ENCODE measurements at regions not wholly inside any gene's neighbourhood (a gene's known extent, or its start where the extent isn't known, plus 50 kb on each side); places are given as distances from the start of the nearest gene placed in this dataset.
"Not testable (repeated sequence)": the region's sequence is repeated elsewhere in the genome, so short reads cannot be mapped to it uniquely, and the experiment has no call there.

DNA sequence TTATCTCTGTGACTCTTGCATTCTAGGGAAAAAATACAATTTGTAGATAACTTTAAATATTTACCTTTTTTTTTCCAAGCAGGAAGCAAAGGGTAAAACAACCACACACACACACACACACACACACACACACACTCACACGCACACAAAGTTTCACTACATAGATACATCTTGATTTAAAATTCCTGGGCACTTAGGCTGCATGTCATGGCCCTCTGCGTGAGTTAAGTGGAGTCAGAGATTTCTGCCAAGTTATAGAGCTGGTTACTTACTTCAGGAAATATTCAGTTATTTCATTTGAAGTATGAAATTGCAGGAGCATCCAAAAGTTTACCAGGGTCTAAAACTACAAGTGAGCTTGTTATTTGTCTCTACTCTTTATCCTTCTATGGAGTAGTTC lies 612.0 kb downstream of the IRS1 start:
- no peak for DNase-seq

DNA sequence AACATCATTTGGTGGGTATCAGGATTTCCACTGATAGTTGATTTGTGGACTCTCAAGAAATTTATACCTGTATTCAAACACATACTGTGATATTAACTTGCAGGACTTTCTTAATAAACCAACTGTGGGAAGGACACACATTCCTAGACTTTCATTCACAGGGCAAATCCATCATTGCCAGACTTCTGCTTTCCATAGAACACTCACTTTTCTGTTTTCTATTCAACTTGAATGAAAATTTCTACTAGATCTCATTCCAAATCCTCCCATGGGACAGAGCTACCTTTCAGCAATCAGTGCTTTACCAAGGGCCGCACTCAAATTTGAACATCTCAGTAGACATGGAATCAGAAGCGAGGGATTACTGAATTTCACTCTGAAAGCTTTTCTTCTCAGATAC lies 612.5 kb downstream of the IRS1 start:
- DNase-seq, result no peak

- DNase-seq, result no peak
These were observed 613.9 kb downstream of the IRS1 start for GRCh38 chr2:226185616-226186211.

GRCh38 chr2:226184940-226185615 lies 614.5 kb downstream of the IRS1 start:
- no peak for DNase-seq

GRCh38 chr2:226184540-226184939 lies 615.1 kb downstream of the IRS1 start:
- no peak for DNase-seq

DNA sequence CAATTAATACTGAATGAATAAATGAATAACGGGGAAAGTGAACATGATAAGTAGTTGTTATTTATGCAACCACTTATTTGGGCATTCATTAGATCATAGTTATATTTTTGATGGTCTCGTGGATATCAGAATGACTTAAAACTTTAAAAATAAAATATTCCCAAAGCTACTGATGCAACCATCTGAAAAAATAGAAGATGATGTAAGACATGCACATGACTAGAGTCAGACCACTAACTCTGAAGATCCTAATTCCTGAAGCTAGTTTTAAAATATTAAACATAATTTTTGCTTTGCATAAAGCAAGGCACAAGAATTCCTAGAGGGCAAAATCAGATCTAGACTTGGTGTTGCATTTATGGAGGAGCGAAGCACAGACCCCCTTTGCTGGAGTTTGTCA lies 616.1 kb downstream of the IRS1 start:
- DNase-seq, result no peak

DNA sequence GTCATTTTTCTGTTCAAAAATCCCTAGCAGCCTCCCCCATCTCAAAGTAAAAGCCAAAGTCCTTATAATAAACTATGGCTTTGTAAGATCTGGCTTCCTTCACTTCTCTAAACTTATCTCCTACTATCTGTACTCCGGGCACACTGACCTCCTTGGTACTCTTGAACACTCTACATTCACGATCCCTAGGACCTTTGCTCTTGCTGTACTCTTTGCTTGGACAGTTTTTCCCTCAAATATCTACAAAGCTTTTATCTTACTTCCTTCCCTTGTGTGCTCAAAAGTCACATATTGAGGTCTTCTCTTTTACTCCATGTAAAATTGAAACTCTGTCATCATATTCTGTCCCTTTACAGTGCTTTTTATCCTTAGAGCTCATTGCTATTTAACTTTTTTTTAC lies 616.6 kb downstream of the IRS1 start:
- DNase-seq, result no peak

DNA sequence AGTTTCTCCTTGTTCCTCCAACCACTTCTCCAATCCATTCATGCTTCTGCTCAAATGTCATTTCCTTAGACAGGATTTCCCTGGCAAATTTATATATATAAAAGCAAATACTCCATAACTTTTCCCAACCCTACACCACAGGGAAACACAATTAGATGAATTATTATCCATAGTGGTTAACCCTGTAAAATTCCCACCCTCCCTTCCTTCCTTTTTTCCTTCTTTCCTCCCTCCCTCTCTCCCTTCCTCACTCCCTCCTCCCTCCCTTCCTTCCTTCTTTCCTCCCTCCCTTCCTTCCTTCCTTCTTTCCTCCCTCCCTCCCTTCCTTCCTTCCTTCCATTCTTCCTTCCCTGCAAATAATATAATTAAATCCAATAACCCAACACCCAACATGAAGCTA lies 617.7 kb downstream of the IRS1 start:
- DNase-seq, result no peak

GRCh38 chr2:226180281-226180884 lies 619.2 kb downstream of the IRS1 start:
- no peak for DNase-seq

DNA sequence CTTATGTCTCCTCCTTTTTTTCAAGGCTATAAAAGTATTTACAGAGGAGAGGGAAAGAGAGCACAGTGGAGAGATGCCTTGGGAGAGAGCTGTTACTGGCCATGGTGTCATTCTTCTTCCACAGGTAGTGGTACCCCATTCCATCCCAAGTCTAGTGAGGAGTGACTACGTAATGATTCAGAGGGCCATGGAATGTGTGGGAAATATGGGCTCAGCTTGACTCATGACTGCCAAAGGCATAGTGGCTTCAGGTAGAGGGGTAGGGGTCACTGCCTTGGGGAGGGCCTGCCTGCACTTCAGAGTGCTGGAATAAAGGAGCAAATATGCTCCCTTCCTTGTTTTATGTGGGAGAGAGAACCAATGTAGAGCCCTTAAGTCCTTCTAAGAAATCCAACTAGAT lies 620.6 kb downstream of the IRS1 start:
- DNase-seq, result no peak

DNA sequence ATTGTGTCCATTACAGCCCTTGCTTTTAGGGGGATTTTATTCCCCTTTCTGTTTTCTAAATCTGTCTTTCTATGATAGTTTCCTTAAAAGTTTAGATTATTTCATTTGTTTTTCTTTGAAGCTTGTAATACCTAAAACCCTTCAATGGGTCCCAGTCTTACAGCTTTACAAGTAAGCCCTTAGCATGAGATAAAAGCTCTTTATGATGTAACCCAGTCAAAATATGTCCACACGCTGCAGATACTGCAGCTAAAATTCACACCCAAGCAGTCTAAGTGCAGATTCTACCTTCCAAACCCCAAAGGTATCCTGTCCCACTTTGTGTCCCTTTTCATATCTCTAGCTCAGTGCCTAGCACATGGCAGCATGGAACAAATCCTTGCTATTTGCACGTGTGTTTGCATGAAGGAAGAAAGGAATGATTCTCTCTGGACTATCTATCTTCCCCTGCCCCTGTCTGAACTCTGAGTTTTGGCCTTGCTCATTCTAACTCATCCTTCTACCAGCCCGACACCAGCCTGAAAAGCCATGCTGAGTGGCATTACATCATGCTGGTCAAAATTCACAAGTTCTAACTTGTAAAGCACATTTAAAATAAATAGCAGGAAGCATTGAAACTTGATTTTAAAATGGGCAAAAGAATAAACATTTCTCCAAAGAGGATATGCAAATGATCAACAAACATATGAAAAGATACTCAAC lies 623.2 kb downstream of the IRS1 start:
- DNase-seq, result no peak

- no peak for DNase-seq
These were observed 625.2 kb downstream of the IRS1 start for GRCh38 chr2:226174390-226174789.

DNA sequence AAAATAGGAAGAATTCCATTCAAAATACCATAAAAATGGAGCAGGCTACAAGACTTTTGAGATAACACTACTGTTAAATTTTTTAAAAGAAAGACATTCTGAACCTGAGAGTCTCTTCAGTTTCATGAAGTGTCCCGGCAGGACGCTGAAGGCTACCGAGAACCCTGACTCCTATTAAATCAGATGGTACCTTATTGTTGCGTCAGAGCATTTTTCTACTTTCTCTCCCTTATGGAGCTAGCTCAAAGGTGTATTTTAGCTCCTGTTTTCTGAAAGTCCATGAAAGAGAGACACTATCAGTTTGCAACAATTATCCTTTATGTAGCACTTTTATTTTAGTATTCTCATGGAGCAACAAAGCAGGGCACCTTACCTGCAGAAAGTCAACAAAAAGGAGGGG lies 626.7 kb downstream of the IRS1 start:
- no peak for DNase-seq

- no peak for DNase-seq
These were observed 627.3 kb downstream of the IRS1 start for GRCh38 chr2:226172309-226172708.

- no peak for DNase-seq
These were observed 629.7 kb downstream of the IRS1 start for GRCh38 chr2:226169751-226170581.

DNA sequence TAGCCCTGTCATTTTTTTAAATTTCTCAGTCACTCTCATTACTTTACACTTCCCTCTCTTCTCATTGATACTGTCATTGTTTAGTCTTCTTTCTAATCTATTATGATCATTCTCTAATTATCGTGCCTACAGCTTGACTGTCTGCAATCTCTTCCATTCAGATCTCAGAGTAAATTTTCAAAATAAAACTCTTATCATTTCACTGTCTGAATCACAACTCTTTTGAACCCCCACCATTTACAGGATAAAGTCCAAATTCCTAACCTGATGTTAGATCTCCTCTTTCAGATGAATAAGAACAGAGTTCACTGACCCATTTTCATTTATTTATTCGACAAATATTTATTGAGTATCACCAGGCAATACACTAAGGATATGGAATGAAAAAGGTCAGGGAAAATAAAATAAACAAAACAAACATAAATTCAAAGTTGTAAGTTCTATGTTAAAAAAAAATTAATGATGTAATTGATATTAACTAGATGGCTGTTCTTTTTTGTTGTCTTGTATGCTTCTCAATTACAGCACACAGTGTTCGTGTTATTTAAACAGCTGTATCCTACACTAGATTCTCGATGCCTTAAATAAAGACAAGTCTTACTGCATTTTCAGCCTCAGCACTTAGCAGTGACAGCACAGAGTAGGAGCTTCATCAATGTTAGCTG lies 631.0 kb downstream of the IRS1 start:
- DNase-seq, result no peak

DNA sequence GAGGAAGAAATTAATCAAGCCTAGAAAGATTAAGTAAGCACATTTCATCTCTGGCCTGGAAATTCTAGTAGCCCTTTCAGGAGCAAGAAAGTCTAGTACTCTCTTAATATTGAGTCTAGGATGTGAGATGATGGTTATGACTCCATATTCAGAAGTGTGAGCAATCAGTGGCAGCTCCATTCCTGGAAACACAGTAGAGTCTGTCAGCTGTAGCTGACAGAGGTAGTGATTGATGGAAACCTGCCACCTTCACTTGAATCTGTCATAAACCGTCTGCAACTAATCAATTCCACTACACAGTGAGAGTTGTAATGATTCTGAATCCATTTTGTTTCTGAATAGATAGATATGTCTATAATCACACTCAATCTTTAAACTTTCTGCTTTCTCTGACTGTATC lies 635.1 kb downstream of the IRS1 start:
- no peak for DNase-seq

DNA sequence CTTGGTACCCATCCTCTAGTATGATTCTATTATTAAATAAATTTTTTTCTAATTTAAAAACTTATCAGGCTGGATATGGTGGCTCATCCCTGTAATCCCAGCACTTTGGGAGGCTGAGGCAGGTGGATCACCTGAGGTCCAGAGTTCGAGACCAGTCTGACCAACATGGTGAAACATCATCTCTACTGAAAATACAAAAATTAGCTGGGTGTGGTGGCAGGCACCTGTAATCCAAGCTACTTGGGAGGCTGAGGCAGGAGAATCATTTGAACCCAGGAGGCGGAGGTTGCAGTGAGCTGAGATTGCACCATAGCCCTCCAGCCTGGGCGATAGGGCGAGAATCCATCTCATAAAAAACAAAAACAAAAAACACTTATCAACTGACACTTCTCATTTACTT lies 639.0 kb downstream of the IRS1 start:
- DNase-seq, result not testable (repeated sequence)

DNA sequence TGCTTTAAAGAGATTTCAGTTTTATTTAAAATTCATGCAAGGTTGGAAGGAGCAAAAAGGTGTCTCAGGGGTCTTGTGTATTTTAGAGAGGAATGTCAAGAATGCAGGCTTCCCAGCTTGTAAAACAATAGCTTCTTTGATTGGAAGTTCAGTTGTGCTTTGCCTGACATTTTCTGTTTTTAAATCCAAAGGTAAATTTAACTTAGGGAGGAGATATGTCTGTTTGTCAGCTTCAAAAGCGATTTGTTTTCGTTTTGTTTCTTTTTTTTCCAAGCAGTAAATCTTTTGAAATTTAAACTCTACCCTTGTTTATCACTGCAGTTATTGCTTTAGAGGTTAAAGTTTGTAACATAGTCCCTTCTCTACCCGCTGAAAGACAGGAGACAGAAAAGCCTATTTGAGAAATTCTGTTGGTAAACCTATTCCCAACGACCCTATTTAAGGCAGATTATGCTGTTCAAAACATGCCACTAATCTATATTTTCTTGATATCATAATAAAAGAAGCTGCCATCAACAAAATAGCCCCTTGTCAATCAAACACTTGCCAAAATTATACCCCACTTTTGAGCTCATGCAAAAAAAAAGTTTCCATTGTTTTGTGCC lies 639.6 kb downstream of the IRS1 start:
- no peak for DNase-seq

GRCh38 chr2:226158940-226159339 lies 640.7 kb downstream of the IRS1 start:
- DNase-seq, result no peak

GRCh38 chr2:226158229-226158628 lies 641.4 kb downstream of the IRS1 start:
- no peak for DNase-seq
